Spleen (tissue), 7 donors: ENCODE measurements at regions not wholly inside any gene's neighbourhood (a gene's known extent, or its start where the extent isn't known, plus 50 kb on each side); places are given as distances from the start of the nearest gene placed in this dataset.

ENCODE experiments used
- POLR2A ChIP-seq, 3 donors: fragments of 450-650 bp; IDR thresholded peaks; one replicate each; pipeline ENCODE4 v1.5.1; 2017; ENCODE audit warnings: antibody characterized with exemption in 3 of 3, mild to moderate bottlenecking in 1 of 3
- POLR2AphosphoS5 ChIP-seq, 3 donors: sonication (generic); formaldehyde crosslinking; IDR thresholded peaks; one replicate each; pipeline ENCODE4 v1.5.1; 2017; ENCODE audit warnings: antibody characterized with exemption in 3 of 3
- TF ChIP-seq, protein P1 (sequence below), 11 experiments: fragments of 200-600 bp in 7 of 11; fragments of 450-650 bp in 4 of 11; sonication (generic) in 4 of 11; IDR thresholded peaks in 8 of 11; conservative IDR thresholded peaks in 3 of 11; 1 replicate in 7 of 11; 2 replicates in 4 of 11; pipeline versions ENCODE4 v1.4.0 to v1.8.0; 2016 to 2021; ENCODE audit warnings: antibody characterized with exemption in 11 of 11, inconsistent platforms in 4 of 11, mild to moderate bottlenecking in 1 of 11
- donor health status: DM: no; HTN: no; CAD: no; lungs with moderate emphysema.
- donor health status: DM: no; HTN: no; CAD: no.
- donor health status: DM: no; HTN: no; CAD: no.

DNA sequence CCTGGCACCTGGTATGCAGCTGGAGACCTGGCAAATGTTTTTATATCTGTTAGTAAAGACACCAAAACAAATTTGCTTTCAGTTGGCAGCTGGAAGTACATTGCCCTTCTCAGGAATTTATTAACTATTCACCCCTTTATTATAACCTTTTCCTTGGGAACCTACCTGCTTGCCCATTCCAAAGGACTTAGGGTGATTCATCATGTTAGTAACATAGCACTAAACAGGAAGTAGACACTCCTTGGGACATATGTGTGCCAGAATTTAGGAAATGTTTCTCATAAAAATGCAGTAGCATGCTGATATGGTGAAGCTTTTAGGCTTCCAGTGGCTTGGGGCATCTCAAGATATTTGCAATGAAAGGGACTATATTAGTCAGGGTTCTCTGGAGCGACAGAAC, 184.2 kb downstream of the DMAC1 start:
- TF ChIP-seq, protein P1, sequence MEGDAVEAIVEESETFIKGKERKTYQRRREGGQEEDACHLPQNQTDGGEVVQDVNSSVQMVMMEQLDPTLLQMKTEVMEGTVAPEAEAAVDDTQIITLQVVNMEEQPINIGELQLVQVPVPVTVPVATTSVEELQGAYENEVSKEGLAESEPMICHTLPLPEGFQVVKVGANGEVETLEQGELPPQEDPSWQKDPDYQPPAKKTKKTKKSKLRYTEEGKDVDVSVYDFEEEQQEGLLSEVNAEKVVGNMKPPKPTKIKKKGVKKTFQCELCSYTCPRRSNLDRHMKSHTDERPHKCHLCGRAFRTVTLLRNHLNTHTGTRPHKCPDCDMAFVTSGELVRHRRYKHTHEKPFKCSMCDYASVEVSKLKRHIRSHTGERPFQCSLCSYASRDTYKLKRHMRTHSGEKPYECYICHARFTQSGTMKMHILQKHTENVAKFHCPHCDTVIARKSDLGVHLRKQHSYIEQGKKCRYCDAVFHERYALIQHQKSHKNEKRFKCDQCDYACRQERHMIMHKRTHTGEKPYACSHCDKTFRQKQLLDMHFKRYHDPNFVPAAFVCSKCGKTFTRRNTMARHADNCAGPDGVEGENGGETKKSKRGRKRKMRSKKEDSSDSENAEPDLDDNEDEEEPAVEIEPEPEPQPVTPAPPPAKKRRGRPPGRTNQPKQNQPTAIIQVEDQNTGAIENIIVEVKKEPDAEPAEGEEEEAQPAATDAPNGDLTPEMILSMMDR (IDR thresholded peaks at IDR 0.05 in 8 of 11, conservative IDR thresholded peaks at IDR 0.05 in 3 of 11): no peak
- TF ChIP-seq POLR2AphosphoS5 (IDR thresholded peaks at IDR 0.05): no peak
- TF ChIP-seq POLR2A (IDR thresholded peaks at IDR 0.05): no peak
